ENCODE measurements at regions not wholly inside any gene's neighbourhood (a gene's known extent, or its start where the extent isn't known, plus 50 kb on each side); places are given as distances from the start of the nearest gene placed in this dataset.

GRCh38 chr6:56345376-56345995 lies 98.1 kb upstream of the COL21A1 start:
- peak; percentile 93 for DNase-seq

DNA sequence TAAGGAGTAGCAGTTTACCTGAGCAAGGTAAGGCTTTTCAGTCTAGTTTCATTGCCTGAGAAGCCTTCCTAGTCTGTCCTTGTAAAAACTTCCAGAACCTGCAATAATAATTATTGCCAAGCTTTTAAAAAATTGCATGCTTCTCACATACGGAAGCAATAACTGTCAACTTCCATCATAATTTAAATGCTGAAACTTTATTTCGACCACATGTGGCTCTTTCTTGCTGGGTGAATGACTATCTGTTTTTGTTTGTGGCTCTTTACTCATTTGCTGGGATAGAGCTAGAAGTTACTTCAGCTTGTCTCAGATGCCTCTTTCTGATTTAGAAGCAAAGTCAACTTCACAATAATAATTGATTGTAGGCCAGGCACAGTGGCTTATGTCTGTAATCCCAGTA lies 95.9 kb upstream of the COL21A1 start:
- DNase-seq, result peak; percentile 76

GRCh38 chr6:56339524-56339923 lies 92.1 kb upstream of the COL21A1 start:
- no peak for DNase-seq

GRCh38 chr6:56335726-56336125 lies 88.3 kb upstream of the COL21A1 start:
- DNase-seq, result peak; percentile 94

- DNase-seq, result peak; percentile 82
These were observed 87.6 kb upstream of the COL21A1 start for GRCh38 chr6:56334937-56335336.

DNA sequence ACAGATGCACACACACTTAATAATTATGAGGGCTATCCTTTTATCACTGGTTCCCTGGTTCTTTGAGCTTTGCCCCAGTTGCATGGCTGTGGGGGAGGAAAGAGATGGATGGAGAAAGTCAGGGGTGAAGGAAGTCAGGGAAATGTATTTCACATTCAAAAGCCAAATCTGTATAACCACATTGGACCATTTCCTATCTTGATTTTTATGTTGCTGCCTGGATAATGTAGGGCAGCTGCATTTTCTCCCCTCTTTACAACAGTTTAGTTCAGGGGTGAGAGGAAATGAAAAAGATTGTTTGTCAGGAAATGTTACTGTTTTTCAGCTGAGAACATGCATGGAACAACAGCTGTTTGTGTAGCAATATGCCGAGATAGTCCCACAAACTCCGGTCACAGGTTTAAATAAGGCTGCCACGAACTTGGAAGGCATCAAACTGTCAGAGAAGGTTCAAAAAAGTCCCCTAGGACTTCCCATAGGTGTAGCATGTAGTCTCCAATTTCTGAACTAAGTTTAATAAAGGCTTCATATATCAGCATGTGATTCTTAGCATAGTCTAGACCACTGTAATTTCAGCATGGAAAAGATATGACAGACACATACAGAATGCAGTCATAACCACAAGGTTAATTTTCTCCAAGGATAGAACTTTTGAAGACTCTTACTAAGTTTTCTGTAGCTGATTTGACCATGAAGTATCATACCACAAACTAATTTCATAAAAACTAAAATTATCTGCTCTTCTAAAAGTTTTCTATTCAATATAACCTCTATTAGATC lies 82.1 kb upstream of the COL21A1 start:
- DNase-seq, result peak; percentile 62

- no peak for DNase-seq
These were observed 81.3 kb upstream of the COL21A1 start for GRCh38 chr6:56328728-56329090.

- DNase-seq, result no peak
These were observed 80.8 kb upstream of the COL21A1 start for GRCh38 chr6:56327946-56328727.

- DNase-seq, result no peak
These were observed 77.0 kb upstream of the COL21A1 start for GRCh38 chr6:56324396-56324795.

DNA sequence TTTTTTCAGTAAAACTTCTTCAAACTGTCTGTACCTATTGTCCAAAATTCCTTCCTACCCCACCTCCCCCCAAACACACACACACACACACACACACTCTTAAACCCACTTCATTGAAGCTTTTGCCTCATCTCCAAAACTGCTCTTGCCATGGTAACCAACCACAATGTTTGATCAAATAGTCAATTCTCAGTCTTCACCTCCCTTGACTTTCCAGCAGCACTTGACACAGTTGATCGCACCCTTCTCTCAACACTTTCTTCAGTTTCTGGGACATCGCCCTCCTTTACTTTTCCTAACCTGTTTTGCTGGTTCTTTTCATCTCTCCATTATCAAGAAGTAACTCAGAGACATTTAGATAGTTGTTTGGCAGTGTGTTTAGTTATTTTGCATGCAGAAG lies 71.5 kb upstream of the COL21A1 start:
- no peak for DNase-seq

DNA sequence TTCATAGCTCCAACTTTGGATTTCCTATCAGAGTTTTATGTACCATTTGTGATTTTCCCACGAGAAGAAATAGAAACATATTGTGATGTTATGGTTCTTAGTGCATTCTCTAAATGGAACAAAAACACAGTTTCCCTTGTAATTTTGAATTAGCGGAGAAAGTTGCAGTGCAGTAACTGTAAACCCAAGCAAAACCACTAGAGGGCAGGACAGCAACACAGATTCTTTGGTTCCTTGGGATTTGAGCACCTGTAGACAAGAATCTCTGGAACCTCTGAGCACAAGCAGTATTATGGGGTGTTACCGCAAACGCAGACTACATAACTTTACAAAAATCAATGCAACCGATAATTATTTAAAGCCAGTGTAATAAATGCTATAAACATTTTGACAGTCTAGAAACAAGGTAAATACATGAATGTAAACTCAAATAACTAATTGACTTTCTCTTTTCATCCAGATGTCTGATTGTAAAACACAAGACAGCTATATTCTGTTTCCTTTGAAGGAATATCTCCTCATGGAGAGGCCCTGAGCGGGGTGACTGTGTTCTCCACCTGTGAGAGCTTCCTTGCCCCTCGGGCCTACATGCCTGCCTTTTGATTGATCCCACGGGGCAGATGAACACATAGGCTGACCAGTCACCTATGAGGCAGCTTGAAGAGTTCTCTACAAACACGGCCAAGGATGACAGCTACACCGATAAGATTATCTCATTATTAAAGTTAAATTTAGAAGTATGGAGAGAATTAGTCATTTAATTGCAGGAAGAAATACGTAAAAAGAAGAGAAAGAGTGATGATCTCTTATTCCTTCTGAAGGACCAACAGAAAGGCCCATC lies 67.5 kb upstream of the COL21A1 start:
- peak; percentile 44 for DNase-seq

- no peak for DNase-seq
These were observed 64.4 kb upstream of the COL21A1 start for GRCh38 chr6:56311533-56312448.

- DNase-seq, result no peak
These were observed 63.7 kb upstream of the COL21A1 start for GRCh38 chr6:56311061-56311460.

DNA sequence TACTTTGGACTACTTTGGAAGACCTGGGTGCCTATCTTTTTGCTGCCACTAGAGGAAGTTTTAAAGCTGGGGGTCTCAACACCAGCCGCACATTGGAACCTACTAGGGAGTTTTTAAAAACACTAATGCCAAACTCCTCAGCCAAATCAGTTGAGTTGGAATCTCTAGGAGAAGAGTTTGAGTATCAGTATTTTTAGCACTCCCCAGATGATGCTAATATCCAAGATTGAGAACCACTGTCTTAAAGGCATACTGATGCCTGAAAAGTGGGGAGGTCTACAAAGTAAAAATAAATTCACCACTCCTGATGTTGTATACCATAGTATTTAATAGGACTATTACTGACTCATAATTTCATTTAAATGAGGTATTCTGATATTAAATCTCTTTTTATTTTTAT lies 62.9 kb upstream of the COL21A1 start:
- DNase-seq, result no peak

DNA sequence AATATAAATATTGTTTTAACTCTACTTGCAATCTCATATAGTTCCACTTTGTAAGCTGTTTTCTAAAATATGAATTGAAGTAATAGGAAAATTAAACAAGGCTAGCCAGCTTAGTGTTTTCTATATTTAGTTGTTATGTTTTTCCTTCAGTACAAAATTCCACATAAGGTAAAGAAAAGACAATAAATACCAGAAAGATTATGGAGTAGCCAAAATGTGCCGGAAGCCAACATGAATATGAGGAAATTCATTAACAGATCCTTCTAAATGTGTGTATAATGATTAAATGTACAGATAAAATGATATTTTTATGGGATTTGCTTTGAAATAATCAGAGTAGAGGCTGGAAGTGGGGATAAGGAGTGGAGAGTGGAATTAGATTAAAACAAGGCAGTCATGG lies 52.5 kb upstream of the COL21A1 start:
- DNase-seq, result no peak

DNA sequence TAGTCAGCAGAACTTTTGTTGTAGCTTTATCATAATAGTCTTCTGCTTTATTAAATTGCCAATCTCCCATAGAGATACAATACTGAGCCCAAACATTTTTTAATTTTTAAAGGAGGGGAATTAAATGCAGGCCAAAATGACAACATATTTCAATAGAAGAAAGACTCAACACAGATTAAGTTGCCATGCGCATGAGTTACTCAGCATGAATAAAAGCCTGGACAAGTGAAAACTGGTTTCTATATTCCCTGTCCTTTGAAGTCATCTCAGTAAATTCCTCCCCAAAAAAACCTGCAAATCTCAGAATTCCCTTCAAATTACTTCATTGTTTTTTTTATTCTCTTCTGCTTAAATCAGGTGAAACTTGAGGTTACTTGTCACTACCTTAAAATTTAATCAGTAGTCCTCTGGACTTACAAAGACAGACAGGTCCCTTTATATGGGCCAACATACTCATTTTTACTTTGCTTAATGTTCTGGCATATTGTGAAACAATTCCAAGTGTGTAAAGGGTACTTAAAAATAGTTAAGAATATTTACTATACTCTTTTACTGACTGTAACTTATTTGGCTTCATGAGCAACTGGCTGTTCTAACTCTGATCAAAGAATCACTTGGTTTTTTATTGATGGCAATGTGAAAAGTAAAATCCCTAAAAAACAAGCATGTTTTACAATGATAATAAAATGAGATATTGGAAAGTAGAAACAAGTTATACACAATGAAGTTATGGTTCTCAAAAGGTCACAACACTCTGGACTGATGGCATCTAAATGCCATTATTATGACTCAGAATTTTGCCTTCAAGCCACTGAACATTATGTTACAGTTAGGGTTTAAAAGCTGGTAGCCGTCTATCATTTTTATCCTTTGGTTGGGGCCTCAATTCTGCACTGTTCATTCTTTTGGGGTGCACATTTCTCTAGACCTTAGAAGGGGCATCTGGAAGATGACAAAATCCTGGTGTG lies 49.9 kb upstream of the COL21A1 start:
- no peak for DNase-seq

All from fibroblast of skin of right quadriceps (primary cell).